GM23338 (cell line): ENCODE measurements at regions not wholly inside any gene's neighbourhood (a gene's known extent, or its start where the extent isn't known, plus 50 kb on each side); places are given as distances from the start of the nearest gene placed in this dataset.

Experiments
- ATAC-seq: fragments of 200-7000 bp; cut with Tn5 transposase; 3 replicates; pipeline ENCODE4 v1.9.1; 2020
- DNase-seq: peaks from one replicate; pipeline ENCODE4 v3.0.0-alpha.2; 2015; ENCODE audit warnings: low spot score
- H2AFZ ChIP-seq: fragments of 200-600 bp; sonication (generic); 2 replicates; pipeline ENCODE4 v1.8.0; 2016; ENCODE audit warnings: antibody characterized with exemption, mild to moderate bottlenecking, moderate library complexity
- H3F3A ChIP-seq: fragments of 200-600 bp; sonication (generic); replicated peaks from 2 replicates; pipeline ENCODE4 v1.8.0; 2017; ENCODE audit warnings: antibody characterized with exemption, mixed run types, low read depth
- H3K27ac ChIP-seq: fragments of 200-600 bp; sonication (generic); 2 replicates; pipeline ENCODE4 v1.6.1; 2016; ENCODE audit warnings: low read depth
- H3K27me3 ChIP-seq: fragments of 200-600 bp; sonication (generic); 2 replicates; pipeline ENCODE4 v1.8.0; 2016; ENCODE audit warnings: mild to moderate bottlenecking, mixed run types, moderate library complexity; ENCODE audit not compliant: insufficient read depth
- H3K36me3 ChIP-seq: fragments of 200-600 bp; sonication (generic); 2 replicates; pipeline ENCODE4 v1.8.0; 2016; ENCODE audit warnings: mild to moderate bottlenecking; ENCODE audit not compliant: insufficient read depth
- H3K4me1 ChIP-seq: fragments of 200-600 bp; sonication (generic); 2 replicates; pipeline ENCODE4 v1.8.0; 2016; ENCODE audit warnings: mild to moderate bottlenecking, moderate library complexity; ENCODE audit not compliant: insufficient read depth
- H3K4me2 ChIP-seq: fragments of 200-600 bp; sonication (generic); 2 replicates; pipeline ENCODE4 v1.7.1; 2017; ENCODE audit warnings: mixed run types
- H3K4me3 ChIP-seq: fragments of 200-600 bp; sonication (generic); 2 replicates; pipeline ENCODE4 v1.6.1; 2016; ENCODE audit warnings: mixed run types
- H3K79me2 ChIP-seq: fragments of 200-600 bp; sonication (generic); replicated peaks from 2 replicates; pipeline ENCODE4 v1.8.0; 2017; ENCODE audit warnings: mild to moderate bottlenecking; ENCODE audit not compliant: insufficient read depth
- H3K9me2 ChIP-seq: fragments of 200-600 bp; sonication (generic); 2 replicates; pipeline ENCODE4 v1.8.0; 2017; ENCODE audit not compliant: insufficient read depth
- H4K20me1 ChIP-seq: fragments of 200-600 bp; sonication (generic); replicated peaks from 2 replicates; pipeline ENCODE4 v1.8.0; 2017; ENCODE audit warnings: mild to moderate bottlenecking; ENCODE audit not compliant: insufficient read depth
- H3K27ac Mint-ChIP-seq: 2 replicates; pipeline ENCODE4 v1.8.0; 2020; ENCODE audit warnings: inconsistent platforms, mild to moderate bottlenecking, moderate library complexity, mixed read lengths
- H3K27me3 Mint-ChIP-seq: 3 replicates; pipeline ENCODE4 v1.8.0; 2022; ENCODE audit warnings: low read depth, mild to moderate bottlenecking, moderate library complexity, mixed read lengths, inconsistent platforms; ENCODE audit not compliant: insufficient read depth, poor library complexity
- H3K36me3 Mint-ChIP-seq: 3 replicates; pipeline ENCODE4 v1.8.0; 2021; ENCODE audit warnings: low read depth, mild to moderate bottlenecking, inconsistent platforms, moderate library complexity, mixed read lengths
- H3K4me1 Mint-ChIP-seq: 3 replicates; pipeline ENCODE4 v1.8.0; 2020; ENCODE audit warnings: mild to moderate bottlenecking, inconsistent platforms, mixed read lengths
- H3K4me3 Mint-ChIP-seq: 3 replicates; pipeline ENCODE4 v1.8.0; 2021; ENCODE audit warnings: moderate library complexity, mild to moderate bottlenecking, inconsistent platforms, mixed read lengths
- H3K9me3 Mint-ChIP-seq: 3 replicates; pipeline ENCODE4 v1.8.0; 2020; ENCODE audit warnings: moderate library complexity, mild to moderate bottlenecking, inconsistent platforms, mixed read lengths
- EZH2phosphoT487 ChIP-seq: fragments of 200-600 bp; sonication (generic); IDR thresholded peaks from one replicate; pipeline ENCODE4 v1.8.1; 2018; ENCODE audit warnings: antibody characterized with exemption; ENCODE audit not compliant: unreplicated experiment
- TF ChIP-seq, protein P1 (sequence below), 2 experiments: fragments of 200-600 bp in 1 of 2; sonication (generic) in 1 of 2; conservative IDR thresholded peaks; 2 replicates each; pipeline versions ENCODE4 v1.5.1 to v1.6.1; 2016 to 2017; ENCODE audit warnings: antibody characterized with exemption in 2 of 2, low read depth in 2 of 2, mild to moderate bottlenecking in 2 of 2, moderate library complexity in 1 of 2
- TF ChIP-seq, protein P2 (sequence below): fragments of 250-450 bp; sonication (Bioruptor Pico); IDR thresholded peaks from 2 replicates; pipeline ENCODE4 v1.5.0; 2020; ENCODE audit warnings: mild to moderate bottlenecking, moderate library complexity

DNA sequence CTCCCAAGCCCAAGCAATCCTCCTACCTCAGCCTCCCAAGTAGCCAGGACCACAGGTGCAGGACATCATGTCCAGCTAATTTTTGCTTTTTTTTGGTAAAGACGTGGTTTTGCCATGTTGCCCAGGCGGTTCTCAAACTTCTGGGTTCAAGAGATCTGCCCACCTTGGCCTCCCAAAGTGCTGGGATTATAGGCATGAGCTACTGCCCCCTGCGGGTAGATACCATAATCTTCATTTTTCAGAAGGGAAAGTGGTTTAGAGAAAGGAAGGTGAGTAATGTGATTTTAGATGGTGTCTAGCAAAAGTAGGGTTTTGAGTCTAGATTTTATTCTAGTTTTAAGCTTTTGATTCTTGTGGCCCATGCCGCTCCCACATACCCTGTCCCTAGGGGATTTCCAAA is 205.3 kb upstream of the CLNK start:
- H3K36me3 ChIP-seq = no peaks in the 10 kb centered on the region
- H3K36me3 Mint-ChIP-seq = no peaks in the 10 kb centered on the region
- no peak overlapping the region for H3K27ac ChIP-seq
- H3K79me2 ChIP-seq = no peaks in the 10 kb centered on the region
- TF ChIP-seq, protein P1, sequence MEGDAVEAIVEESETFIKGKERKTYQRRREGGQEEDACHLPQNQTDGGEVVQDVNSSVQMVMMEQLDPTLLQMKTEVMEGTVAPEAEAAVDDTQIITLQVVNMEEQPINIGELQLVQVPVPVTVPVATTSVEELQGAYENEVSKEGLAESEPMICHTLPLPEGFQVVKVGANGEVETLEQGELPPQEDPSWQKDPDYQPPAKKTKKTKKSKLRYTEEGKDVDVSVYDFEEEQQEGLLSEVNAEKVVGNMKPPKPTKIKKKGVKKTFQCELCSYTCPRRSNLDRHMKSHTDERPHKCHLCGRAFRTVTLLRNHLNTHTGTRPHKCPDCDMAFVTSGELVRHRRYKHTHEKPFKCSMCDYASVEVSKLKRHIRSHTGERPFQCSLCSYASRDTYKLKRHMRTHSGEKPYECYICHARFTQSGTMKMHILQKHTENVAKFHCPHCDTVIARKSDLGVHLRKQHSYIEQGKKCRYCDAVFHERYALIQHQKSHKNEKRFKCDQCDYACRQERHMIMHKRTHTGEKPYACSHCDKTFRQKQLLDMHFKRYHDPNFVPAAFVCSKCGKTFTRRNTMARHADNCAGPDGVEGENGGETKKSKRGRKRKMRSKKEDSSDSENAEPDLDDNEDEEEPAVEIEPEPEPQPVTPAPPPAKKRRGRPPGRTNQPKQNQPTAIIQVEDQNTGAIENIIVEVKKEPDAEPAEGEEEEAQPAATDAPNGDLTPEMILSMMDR (conservative IDR thresholded peaks at IDR 0.05; ENCODE audit: low read depth in 2 of 2) = peak; percentile 53 to 59
- TF ChIP-seq EZH2phosphoT487 = no peak
- TF ChIP-seq, protein P2, sequence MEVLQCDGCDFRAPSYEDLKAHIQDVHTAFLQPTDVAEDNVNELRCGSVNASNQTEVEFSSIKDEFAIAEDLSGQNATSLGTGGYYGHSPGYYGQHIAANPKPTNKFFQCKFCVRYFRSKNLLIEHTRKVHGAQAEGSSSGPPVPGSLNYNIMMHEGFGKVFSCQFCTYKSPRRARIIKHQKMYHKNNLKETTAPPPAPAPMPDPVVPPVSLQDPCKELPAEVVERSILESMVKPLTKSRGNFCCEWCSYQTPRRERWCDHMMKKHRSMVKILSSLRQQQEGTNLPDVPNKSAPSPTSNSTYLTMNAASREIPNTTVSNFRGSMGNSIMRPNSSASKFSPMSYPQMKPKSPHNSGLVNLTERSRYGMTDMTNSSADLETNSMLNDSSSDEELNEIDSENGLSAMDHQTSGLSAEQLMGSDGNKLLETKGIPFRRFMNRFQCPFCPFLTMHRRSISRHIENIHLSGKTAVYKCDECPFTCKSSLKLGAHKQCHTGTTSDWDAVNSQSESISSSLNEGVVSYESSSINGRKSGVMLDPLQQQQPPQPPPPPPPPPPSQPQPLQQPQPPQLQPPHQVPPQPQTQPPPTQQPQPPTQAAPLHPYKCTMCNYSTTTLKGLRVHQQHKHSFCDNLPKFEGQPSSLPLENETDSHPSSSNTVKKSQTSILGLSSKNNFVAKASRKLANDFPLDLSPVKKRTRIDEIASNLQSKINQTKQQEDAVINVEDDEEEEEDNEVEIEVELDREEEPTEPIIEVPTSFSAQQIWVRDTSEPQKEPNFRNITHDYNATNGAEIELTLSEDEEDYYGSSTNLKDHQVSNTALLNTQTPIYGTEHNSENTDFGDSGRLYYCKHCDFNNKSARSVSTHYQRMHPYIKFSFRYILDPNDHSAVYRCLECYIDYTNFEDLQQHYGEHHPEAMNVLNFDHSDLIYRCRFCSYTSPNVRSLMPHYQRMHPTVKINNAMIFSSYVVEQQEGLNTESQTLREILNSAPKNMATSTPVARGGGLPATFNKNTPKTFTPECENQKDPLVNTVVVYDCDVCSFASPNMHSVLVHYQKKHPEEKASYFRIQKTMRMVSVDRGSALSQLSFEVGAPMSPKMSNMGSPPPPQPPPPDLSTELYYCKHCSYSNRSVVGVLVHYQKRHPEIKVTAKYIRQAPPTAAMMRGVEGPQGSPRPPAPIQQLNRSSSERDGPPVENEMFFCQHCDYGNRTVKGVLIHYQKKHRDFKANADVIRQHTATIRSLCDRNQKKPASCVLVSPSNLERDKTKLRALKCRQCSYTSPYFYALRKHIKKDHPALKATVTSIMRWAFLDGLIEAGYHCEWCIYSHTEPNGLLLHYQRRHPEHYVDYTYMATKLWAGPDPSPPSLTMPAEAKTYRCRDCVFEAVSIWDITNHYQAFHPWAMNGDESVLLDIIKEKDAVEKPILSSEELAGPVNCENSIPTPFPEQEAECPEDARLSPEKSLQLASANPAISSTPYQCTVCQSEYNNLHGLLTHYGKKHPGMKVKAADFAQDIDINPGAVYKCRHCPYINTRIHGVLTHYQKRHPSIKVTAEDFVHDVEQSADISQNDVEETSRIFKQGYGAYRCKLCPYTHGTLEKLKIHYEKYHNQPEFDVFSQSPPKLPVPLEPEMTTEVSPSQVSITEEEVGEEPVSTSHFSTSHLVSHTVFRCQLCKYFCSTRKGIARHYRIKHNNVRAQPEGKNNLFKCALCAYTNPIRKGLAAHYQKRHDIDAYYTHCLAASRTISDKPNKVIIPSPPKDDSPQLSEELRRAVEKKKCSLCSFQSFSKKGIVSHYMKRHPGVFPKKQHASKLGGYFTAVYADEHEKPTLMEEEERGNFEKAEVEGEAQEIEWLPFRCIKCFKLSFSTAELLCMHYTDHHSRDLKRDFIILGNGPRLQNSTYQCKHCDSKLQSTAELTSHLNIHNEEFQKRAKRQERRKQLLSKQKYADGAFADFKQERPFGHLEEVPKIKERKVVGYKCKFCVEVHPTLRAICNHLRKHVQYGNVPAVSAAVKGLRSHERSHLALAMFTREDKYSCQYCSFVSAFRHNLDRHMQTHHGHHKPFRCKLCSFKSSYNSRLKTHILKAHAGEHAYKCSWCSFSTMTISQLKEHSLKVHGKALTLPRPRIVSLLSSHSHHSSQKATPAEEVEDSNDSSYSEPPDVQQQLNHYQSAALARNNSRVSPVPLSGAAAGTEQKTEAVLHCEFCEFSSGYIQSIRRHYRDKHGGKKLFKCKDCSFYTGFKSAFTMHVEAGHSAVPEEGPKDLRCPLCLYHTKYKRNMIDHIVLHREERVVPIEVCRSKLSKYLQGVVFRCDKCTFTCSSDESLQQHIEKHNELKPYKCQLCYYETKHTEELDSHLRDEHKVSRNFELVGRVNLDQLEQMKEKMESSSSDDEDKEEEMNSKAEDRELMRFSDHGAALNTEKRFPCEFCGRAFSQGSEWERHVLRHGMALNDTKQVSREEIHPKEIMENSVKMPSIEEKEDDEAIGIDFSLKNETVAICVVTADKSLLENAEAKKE (CRISPR knock-in tag) = no peak
- no peaks in the 10 kb centered on the region for H3K9me3 Mint-ChIP-seq
- peaks cover 5% of the 10 kb centered on the region for H3K27me3 Mint-ChIP-seq
- DNase-seq (peak; percentile 5), ATAC-seq (no peak)
- H3K4me1 Mint-ChIP-seq = peaks cover 5% of the 10 kb centered on the region; the same call in 2 of the 3 replicates
- H3K27me3 ChIP-seq = no peaks in the 10 kb centered on the region
- H3K27ac Mint-ChIP-seq = no peak overlapping the region
- no peaks in the 10 kb centered on the region for H3F3A ChIP-seq
- no peak overlapping the region for H3K4me2 ChIP-seq
- no peaks in the 10 kb centered on the region for H3K9me2 ChIP-seq
- no peak overlapping the region for H3K4me3 ChIP-seq
- no peaks in the 10 kb centered on the region for H4K20me1 ChIP-seq
- H2AFZ ChIP-seq = no peak overlapping the region
- no peak overlapping the region for H3K4me3 Mint-ChIP-seq
- no peaks in the 10 kb centered on the region for H3K4me1 ChIP-seq
